CD8-positive, alpha-beta memory T cell (primary cell): ENCODE measurements at regions not wholly inside any gene's neighbourhood (a gene's known extent, or its start where the extent isn't known, plus 50 kb on each side); places are given as distances from the start of the nearest gene placed in this dataset.

Source experiments
- CTCF ChIA-PET: fragments of 350-600 bp; sonication (Branson Sonifier 250); formaldehyde crosslinking; loops from one replicate; lab custom pipeline; 2021; ENCODE audit warnings: antibody characterized with exemption; lab: Charles Lee
- POLR2A ChIA-PET: fragments of 350-600 bp; sonication (Branson Sonifier 250); formaldehyde crosslinking; loops from one replicate; lab custom pipeline; 2021; ENCODE audit warnings: antibody characterized with exemption; lab: Charles Lee
- DNase-seq, 5 donors: peaks; one replicate each; pipeline versions ENCODE4 v3.0.0 to v3.0.0-alpha.2; 2020 to 2022; ENCODE audit warnings: mixed read lengths in 1 of 5
- H3K27ac ChIP-seq: one replicate; pipeline ENCODE4 v1.7.0; 2013; ENCODE audit warnings: low read depth, mild to moderate bottlenecking, low read length, moderate library complexity
- H3K27me3 ChIP-seq: 2 replicates; pipeline ENCODE4 v1.7.0; 2013; ENCODE audit warnings: low read length, mild to moderate bottlenecking; ENCODE audit not compliant: insufficient read depth, poor library complexity, severe bottlenecking
- H3K36me3 ChIP-seq: 2 replicates; pipeline ENCODE4 v1.7.0; 2013; ENCODE audit warnings: mild to moderate bottlenecking, low read length, moderate library complexity; ENCODE audit not compliant: insufficient read depth
- H3K4me1 ChIP-seq: 2 replicates; pipeline ENCODE4 v1.7.0; 2013; ENCODE audit warnings: mild to moderate bottlenecking, low read length, moderate library complexity; ENCODE audit not compliant: insufficient read depth
- H3K4me3 ChIP-seq: 2 replicates; pipeline ENCODE4 v1.7.0; 2013; ENCODE audit warnings: mild to moderate bottlenecking, low read length
- H3K9me3 ChIP-seq: 2 replicates; pipeline ENCODE4 v1.7.0; 2013; ENCODE audit warnings: mild to moderate bottlenecking, low read length
- H3K27ac Mint-ChIP-seq, 8 donors: one replicate each; pipeline ENCODE4 v1.8.0; 2020 to 2021; ENCODE audit warnings: mixed read lengths in 8 of 8, mild to moderate bottlenecking in 6 of 8, inconsistent platforms in 3 of 8, moderate library complexity in 3 of 8
- H3K27me3 Mint-ChIP-seq, 2 donors: one replicate each; pipeline ENCODE4 v1.8.0; 2020 to 2021; ENCODE audit warnings: mixed read lengths in 2 of 2, mild to moderate bottlenecking in 1 of 2, moderate library complexity in 1 of 2
- H3K36me3 Mint-ChIP-seq, 3 donors: one replicate each; pipeline ENCODE4 v1.8.0; 2020 to 2021; ENCODE audit warnings: mixed read lengths in 3 of 3, inconsistent platforms in 1 of 3, mild to moderate bottlenecking in 1 of 3
- H3K4me1 Mint-ChIP-seq, 3 donors: one replicate each; pipeline ENCODE4 v1.8.0; 2020 to 2021; ENCODE audit warnings: mixed read lengths in 3 of 3, inconsistent platforms in 1 of 3, mild to moderate bottlenecking in 1 of 3
- H3K4me3 Mint-ChIP-seq, 7 donors: one replicate each; pipeline ENCODE4 v1.8.0; 2020 to 2021; ENCODE audit warnings: mixed read lengths in 7 of 7, mild to moderate bottlenecking in 6 of 7, moderate library complexity in 4 of 7, inconsistent platforms in 2 of 7
- H3K9me3 Mint-ChIP-seq, 5 donors: one replicate each; pipeline ENCODE4 v1.8.0; 2020 to 2022; ENCODE audit warnings: mixed read lengths in 5 of 5, mild to moderate bottlenecking in 3 of 5, moderate library complexity in 2 of 5, inconsistent platforms in 1 of 5

- CTCF ChIA-PET = no interaction called here
- Mint-ChIP-seq H3K36me3 (no peaks in the 10 kb centered on the region), H3K9me3 (peaks cover 0 to 3% (median 0%) of the 10 kb centered on the region in 5 donors), H3K27me3 (peaks cover 14 to 31% of the 10 kb centered on the region in 2 donors), H3K27ac (no peak overlapping the region), H3K4me3 (no peak overlapping the region), H3K4me1 (no peaks in the 10 kb centered on the region)
- H3K36me3 ChIP-seq = no peaks in the 10 kb centered on the region
- DNase-seq = no peak
- H3K27me3 ChIP-seq = no peaks in the 10 kb centered on the region
- POLR2A ChIA-PET = no interaction called here
- H3K9me3 ChIP-seq = no peaks in the 10 kb centered on the region
- H3K4me1 ChIP-seq = no peaks in the 10 kb centered on the region
- no peak overlapping the region for H3K27ac ChIP-seq
- H3K4me3 ChIP-seq = no peak overlapping the region
Measured at GRCh38 chr9:86550401-86550800, 196.2 kb upstream of the TUT7 start.

- Histone ChIP-seq H3K36me3 (no peaks in the 10 kb centered on the region), H3K4me1 (no peaks in the 10 kb centered on the region), H3K9me3 (no peaks in the 10 kb centered on the region), H3K27me3 (no peaks in the 10 kb centered on the region), H3K4me3 (no peak overlapping the region), H3K27ac (no peak overlapping the region)
- H3K4me3 Mint-ChIP-seq = no peak overlapping the region
- H3K27me3 Mint-ChIP-seq = peaks cover 14 to 31% of the 10 kb centered on the region in 2 donors
- ChIA-PET POLR2A (no interaction called here), CTCF (no interaction called here)
- H3K9me3 Mint-ChIP-seq = peaks cover 0 to 3% (median 0%) of the 10 kb centered on the region in 5 donors
- no peaks in the 10 kb centered on the region for H3K4me1 Mint-ChIP-seq
- no peak for DNase-seq
- no peak overlapping the region for H3K27ac Mint-ChIP-seq
- H3K36me3 Mint-ChIP-seq = no peaks in the 10 kb centered on the region
Measured at GRCh38 chr9:86549920-86550319, 195.7 kb upstream of the TUT7 start.

GRCh38 chr9:86549401-86549811 lies 195.2 kb upstream of the TUT7 start:
- Mint-ChIP-seq H3K9me3 (peaks cover 0 to 3% (median 0%) of the 10 kb centered on the region in 5 donors), H3K27me3 (peaks cover 13 to 28% of the 10 kb centered on the region in 2 donors), H3K4me1 (no peaks in the 10 kb centered on the region), H3K4me3 (no peak overlapping the region), H3K27ac (no peak overlapping the region), H3K36me3 (no peaks in the 10 kb centered on the region)
- ChIA-PET CTCF (no interaction called here), POLR2A (no interaction called here)
- DNase-seq = no peak
- no peaks in the 10 kb centered on the region for H3K36me3 ChIP-seq
- H3K4me3 ChIP-seq = no peak overlapping the region
- no peaks in the 10 kb centered on the region for H3K9me3 ChIP-seq
- H3K27me3 ChIP-seq = no peaks in the 10 kb centered on the region
- no peaks in the 10 kb centered on the region for H3K4me1 ChIP-seq
- H3K27ac ChIP-seq = no peak overlapping the region

GRCh38 chr9:86548220-86548619 lies 194.0 kb upstream of the TUT7 start:
- no peak for DNase-seq
- no peak overlapping the region for H3K27ac ChIP-seq
- Mint-ChIP-seq H3K27ac (no peak overlapping the region), H3K4me3 (no peak overlapping the region), H3K27me3 (peaks cover 10 to 20% of the 10 kb centered on the region in 2 donors), H3K36me3 (no peaks in the 10 kb centered on the region), H3K4me1 (no peaks in the 10 kb centered on the region), H3K9me3 (peaks cover 0 to 1% (median 0%) of the 10 kb centered on the region in 5 donors)
- no peaks in the 10 kb centered on the region for H3K36me3 ChIP-seq
- H3K4me3 ChIP-seq = no peak overlapping the region
- no peaks in the 10 kb centered on the region for H3K27me3 ChIP-seq
- POLR2A ChIA-PET = no interaction called here
- H3K4me1 ChIP-seq = no peaks in the 10 kb centered on the region
- CTCF ChIA-PET = no interaction called here
- no peaks in the 10 kb centered on the region for H3K9me3 ChIP-seq

GRCh38 chr9:86547571-86547970 lies 193.4 kb upstream of the TUT7 start:
- H3K4me3 Mint-ChIP-seq = no peak overlapping the region
- Histone ChIP-seq H3K9me3 (no peaks in the 10 kb centered on the region), H3K4me1 (no peaks in the 10 kb centered on the region), H3K36me3 (no peaks in the 10 kb centered on the region), H3K27ac (no peak overlapping the region), H3K27me3 (no peaks in the 10 kb centered on the region), H3K4me3 (no peak overlapping the region)
- H3K27me3 Mint-ChIP-seq = peaks cover 5 to 15% of the 10 kb centered on the region in 2 donors
- H3K27ac Mint-ChIP-seq = no peak overlapping the region
- no peaks in the 10 kb centered on the region for H3K4me1 Mint-ChIP-seq
- no peaks in the 10 kb centered on the region for H3K36me3 Mint-ChIP-seq
- ChIA-PET CTCF (no interaction called here), POLR2A (no interaction called here)
- no peaks in the 10 kb centered on the region for H3K9me3 Mint-ChIP-seq
- DNase-seq = no peak

GRCh38 chr9:86546712-86547111 lies 192.5 kb upstream of the TUT7 start:
- ChIA-PET CTCF (no interaction called here), POLR2A (no interaction called here)
- Histone ChIP-seq H3K9me3 (no peaks in the 10 kb centered on the region), H3K4me3 (no peak overlapping the region), H3K36me3 (no peaks in the 10 kb centered on the region), H3K4me1 (no peaks in the 10 kb centered on the region), H3K27me3 (no peaks in the 10 kb centered on the region), H3K27ac (no peak overlapping the region)
- H3K27ac Mint-ChIP-seq = no peak overlapping the region
- no peaks in the 10 kb centered on the region for H3K36me3 Mint-ChIP-seq
- no peak overlapping the region for H3K4me3 Mint-ChIP-seq
- H3K9me3 Mint-ChIP-seq = no peaks in the 10 kb centered on the region
- H3K27me3 Mint-ChIP-seq = peaks cover 5 to 15% of the 10 kb centered on the region in 2 donors
- H3K4me1 Mint-ChIP-seq = no peaks in the 10 kb centered on the region
- DNase-seq = no peak

GRCh38 chr9:86545090-86545489 lies 190.9 kb upstream of the TUT7 start:
- ChIA-PET CTCF (no interaction called here), POLR2A (no interaction called here)
- no peaks in the 10 kb centered on the region for H3K36me3 Mint-ChIP-seq
- no peak overlapping the region for H3K4me3 Mint-ChIP-seq
- peaks cover under 1 to 13% of the 10 kb centered on the region in 2 donors for H3K27me3 Mint-ChIP-seq
- no peak overlapping the region for H3K27ac ChIP-seq
- H3K36me3 ChIP-seq = no peaks in the 10 kb centered on the region
- no peaks in the 10 kb centered on the region for H3K4me1 ChIP-seq
- no peaks in the 10 kb centered on the region for H3K27me3 ChIP-seq
- no peak overlapping the region for H3K4me3 ChIP-seq
- H3K9me3 Mint-ChIP-seq = no peaks in the 10 kb centered on the region
- H3K27ac Mint-ChIP-seq = no peak overlapping the region
- H3K4me1 Mint-ChIP-seq = no peaks in the 10 kb centered on the region
- DNase-seq = no peak
- no peaks in the 10 kb centered on the region for H3K9me3 ChIP-seq

GRCh38 chr9:86541014-86541570 lies 186.9 kb upstream of the TUT7 start:
- POLR2A ChIA-PET = no interaction called here
- Mint-ChIP-seq H3K4me3 (no peak overlapping the region), H3K27ac (no peak overlapping the region), H3K9me3 (peaks cover 0 to 1% (median 0%) of the 10 kb centered on the region in 5 donors), H3K4me1 (no peaks in the 10 kb centered on the region), H3K36me3 (no peaks in the 10 kb centered on the region), H3K27me3 (peaks cover 0 to 4% of the 10 kb centered on the region in 2 donors)
- DNase-seq = no peak
- no peak overlapping the region for H3K27ac ChIP-seq
- no peaks in the 10 kb centered on the region for H3K4me1 ChIP-seq
- no peaks in the 10 kb centered on the region for H3K27me3 ChIP-seq
- no peaks in the 10 kb centered on the region for H3K9me3 ChIP-seq
- H3K4me3 ChIP-seq = no peak overlapping the region
- CTCF ChIA-PET = no interaction called here
- H3K36me3 ChIP-seq = no peaks in the 10 kb centered on the region
